Tongue (tissue), 1 donor: ENCODE measurements at regions not wholly inside any gene's neighbourhood (a gene's known extent, or its start where the extent isn't known, plus 50 kb on each side); places are given as distances from the start of the nearest gene placed in this dataset.
"Not testable (repeated sequence)": the region's sequence is repeated elsewhere in the genome, so short reads cannot be mapped to it uniquely, and the experiment has no call there.

Source experiments
- DNase-seq: peaks from one replicate; pipeline ENCODE4 v3.0.0-alpha.2; 2015

- DNase-seq = no peak
Measured at GRCh38 chr5:29240379-29240778, 1953.1 kb upstream of the CDH6 start.

- no peak for DNase-seq
Measured at GRCh38 chr5:29239606-29240005, 1953.9 kb upstream of the CDH6 start.

- no peak for DNase-seq
Measured at GRCh38 chr5:29238115-29238514, 1955.4 kb upstream of the CDH6 start.

- peak; percentile 1 for DNase-seq
Measured at GRCh38 chr5:29231154-29231553, 1962.3 kb upstream of the CDH6 start.

GRCh38 chr5:29230591-29230990 is 1962.9 kb upstream of the CDH6 start:
- peak; percentile 82 for DNase-seq

- no peak for DNase-seq
Measured at GRCh38 chr5:29229461-29229860, 1964.0 kb upstream of the CDH6 start.

- DNase-seq = no peak
Measured at GRCh38 chr5:29218138-29218537, 1975.3 kb upstream of the CDH6 start.

GRCh38 chr5:29214839-29215238 is 1978.6 kb upstream of the CDH6 start:
- no peak for DNase-seq

- no peak for DNase-seq
Measured at GRCh38 chr5:29213475-29213874, 1980.0 kb upstream of the CDH6 start.

- no peak for DNase-seq
Measured at GRCh38 chr5:29208024-29208423, 1985.5 kb upstream of the CDH6 start.

- no peak for DNase-seq
Measured at GRCh38 chr5:29203049-29203448, 1990.4 kb upstream of the CDH6 start.

GRCh38 chr5:29197631-29198454 is 1995.6 kb upstream of the CDH6 start:
- no peak for DNase-seq

GRCh38 chr5:29193972-29194371 is 1999.5 kb upstream of the CDH6 start:
- no peak for DNase-seq

- not testable (repeated sequence) for DNase-seq
Measured at GRCh38 chr5:29191269-29192048, 2002.0 kb upstream of the CDH6 start.

- DNase-seq = not testable (repeated sequence)
Measured at GRCh38 chr5:29190398-29190797, 2003.1 kb upstream of the CDH6 start.

GRCh38 chr5:29186380-29186779 is 2007.1 kb upstream of the CDH6 start:
- not testable (repeated sequence) for DNase-seq

- DNase-seq = no peak
Measured at GRCh38 chr5:29185558-29185957, 2007.9 kb upstream of the CDH6 start.

- DNase-seq = no peak
Measured at GRCh38 chr5:29175774-29176173, 2017.7 kb upstream of the CDH6 start.

- DNase-seq = no peak
Measured at GRCh38 chr5:29170599-29170998, 2022.9 kb upstream of the CDH6 start.

GRCh38 chr5:29169886-29170285 is 2023.6 kb upstream of the CDH6 start:
- DNase-seq = peak; percentile 48

- DNase-seq = no peak
Measured at GRCh38 chr5:29162297-29162696, 2031.2 kb upstream of the CDH6 start.

GRCh38 chr5:29161399-29162291 is 2031.8 kb upstream of the CDH6 start:
- no peak for DNase-seq

GRCh38 chr5:29157975-29158374 is 2035.5 kb upstream of the CDH6 start:
- no peak for DNase-seq
